GM12878 (cell line): ENCODE measurements at regions not wholly inside any gene's neighbourhood (a gene's known extent, or its start where the extent isn't known, plus 50 kb on each side); places are given as distances from the start of the nearest gene placed in this dataset.
A peak's percentile ranks its signal among the peaks of the same experiment; 100 is the strongest.

Experiments
- BRCA1 ChIP-seq: IDR thresholded peaks from 2 replicates; pipeline ENCODE4 v1.6.1; 2011; ENCODE audit warnings: low read depth, low read length, improper control_type of control experiment
- CBFB ChIP-seq: IDR thresholded peaks from 2 replicates; pipeline ENCODE4 v1.6.1; 2016; ENCODE audit warnings: antibody characterized with exemption, low read depth
- EGR1 ChIP-seq, 2 experiments: IDR thresholded peaks; 1 replicate in 1 of 2; 2 replicates in 1 of 2; pipeline ENCODE4 v1.6.1; 2011 to 2012; ENCODE audit warnings: low read depth in 2 of 2, low read length in 2 of 2, borderline replicate concordance in 1 of 2, mild to moderate bottlenecking in 1 of 2, moderate library complexity in 1 of 2
- EP300 ChIP-seq, 2 experiments: fragments of 150-350 bp in 1 of 2; IDR thresholded peaks; 2 replicates each; pipeline ENCODE4 v1.6.1; 2011 to 2012; ENCODE audit warnings: low read depth in 2 of 2, low read length in 2 of 2, borderline replicate concordance in 1 of 2, improper control_type of control experiment in 1 of 2, inconsistent platforms in 1 of 2; ENCODE audit not compliant: control insufficient read depth in 1 of 2
- KAT2A ChIP-seq: conservative IDR thresholded peaks from 2 replicates; pipeline ENCODE4 v1.6.1; 2011; ENCODE audit warnings: low read depth, low read length; ENCODE audit not compliant: control insufficient read depth
- NFXL1 ChIP-seq: fragments of 450-650 bp; IDR thresholded peaks from 2 replicates; pipeline ENCODE4 v1.6.1; 2017; ENCODE audit warnings: antibody characterized with exemption, mild to moderate bottlenecking, borderline replicate concordance
- NFYA ChIP-seq: IDR thresholded peaks from 2 replicates; pipeline ENCODE4 v1.6.1; 2011; ENCODE audit warnings: low read depth, mild to moderate bottlenecking, low read length, improper control_type of control experiment, borderline replicate concordance
- POLR2A ChIP-seq: IDR thresholded peaks from 2 replicates; pipeline ENCODE4 v1.6.1; 2011; ENCODE audit warnings: low read depth, mild to moderate bottlenecking, low read length
- RAD51 ChIP-seq: fragments of 450-650 bp; IDR thresholded peaks from 2 replicates; pipeline ENCODE4 v1.6.1; 2016; ENCODE audit warnings: moderate library complexity, mild to moderate bottlenecking, inconsistent platforms
- SMARCA5 ChIP-seq: fragments of 450-650 bp; IDR thresholded peaks from 2 replicates; pipeline ENCODE4 v1.6.1; 2017; ENCODE audit warnings: mild to moderate bottlenecking
- SRF ChIP-seq, 2 experiments: IDR thresholded peaks; 2 replicates each; pipeline ENCODE4 v1.6.1; 2011; ENCODE audit warnings: low read depth in 2 of 2, low read length in 2 of 2, mild to moderate bottlenecking in 1 of 2, moderate library complexity in 1 of 2
- SUPT20H ChIP-seq: IDR thresholded peaks from 2 replicates; pipeline ENCODE4 v1.6.1; 2011; ENCODE audit warnings: low read depth, mild to moderate bottlenecking, low read length, moderate library complexity, borderline replicate concordance; ENCODE audit not compliant: control insufficient read depth
- TAF1 ChIP-seq: IDR thresholded peaks from 2 replicates; pipeline ENCODE4 v1.6.1; 2011; ENCODE audit warnings: mild to moderate bottlenecking, low read depth, low read length, borderline replicate concordance
- TBL1XR1 ChIP-seq: IDR thresholded peaks from 2 replicates; pipeline ENCODE4 v1.6.1; 2012; ENCODE audit warnings: low read depth, low read length, improper control_type of control experiment
- ZSCAN29 ChIP-seq: fragments of 450-650 bp; IDR thresholded peaks from 2 replicates; pipeline ENCODE4 v1.6.1; 2017; ENCODE audit warnings: mild to moderate bottlenecking, moderate library complexity
- ZZZ3 ChIP-seq: IDR thresholded peaks from 2 replicates; pipeline ENCODE4 v1.6.1; 2011; ENCODE audit warnings: low read depth; ENCODE audit not compliant: control insufficient read depth, insufficient read length
- TF ChIP-seq, protein P1 (sequence below), 3 experiments: IDR thresholded peaks in 2 of 3; conservative IDR thresholded peaks in 1 of 3; 2 replicates each; pipeline ENCODE4 v1.5.1; 2011; ENCODE audit warnings: low read depth in 3 of 3, low read length in 3 of 3, mild to moderate bottlenecking in 3 of 3, control low read depth in 2 of 3, moderate library complexity in 2 of 3, inconsistent platforms in 1 of 3, mixed read lengths in 1 of 3; ENCODE audit not compliant: control insufficient read depth in 2 of 3, insufficient read depth in 1 of 3; ENCODE audit errors: extremely low read depth in 1 of 3
- TF ChIP-seq, protein P2 (sequence below): fragments of 450-650 bp; IDR thresholded peaks from 2 replicates; pipeline ENCODE4 v1.6.1; 2018; ENCODE audit warnings: mild to moderate bottlenecking, low read depth, moderate library complexity; ENCODE audit not compliant: partially characterized antibody

DNA sequence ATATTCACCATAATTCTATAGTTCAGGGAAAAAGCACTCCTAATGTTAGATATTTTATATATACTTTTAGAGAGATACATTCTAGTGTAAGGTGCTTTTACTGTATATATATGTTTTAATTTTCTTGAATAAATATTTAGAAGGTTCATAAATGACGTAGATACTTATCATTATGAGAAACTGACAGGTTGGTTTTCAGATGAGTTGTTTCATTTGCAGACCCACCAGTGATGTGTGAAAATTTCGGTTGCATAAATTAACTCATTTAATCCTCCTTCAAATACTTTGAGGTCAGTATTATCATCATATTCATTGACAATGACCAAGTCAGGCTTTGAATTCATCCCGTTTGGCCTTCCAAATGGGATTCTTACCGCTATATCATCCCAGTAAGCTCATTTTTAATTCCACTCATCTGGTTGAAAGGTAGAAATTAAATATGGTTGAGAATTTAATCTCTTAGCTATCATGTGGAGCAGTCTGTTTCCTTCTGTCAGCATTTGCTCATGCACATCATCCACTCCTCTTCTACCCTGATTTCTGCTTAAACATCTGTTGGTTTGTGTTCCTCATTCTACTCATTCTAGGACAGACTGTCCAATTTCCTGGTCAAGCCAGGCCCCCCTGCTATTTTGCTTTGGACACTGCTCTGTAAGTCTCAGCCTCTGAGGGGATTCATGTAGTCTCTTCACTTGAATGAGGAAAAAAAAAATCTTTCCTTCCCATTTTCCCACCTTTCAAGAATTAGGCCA is 1156.6 kb downstream of the PLA2G4A start (continued):
- TF ChIP-seq ZSCAN29 = no peak
- TF ChIP-seq SRF (IDR thresholded peaks at IDR 0.05; ENCODE audit: low read depth in 2 of 2, low read length in 2 of 2) = no peak
- TF ChIP-seq EP300 (IDR thresholded peaks at IDR 0.05; ENCODE audit: borderline replicate concordance in 1 of 2, control insufficient read depth in 1 of 2, low read depth in 2 of 2, low read length in 2 of 2) = peak in 1 of 2 experiments; percentile 57; a peak in 1 of 4 replicates
- no peak for TF ChIP-seq NFYA
- no peak for TF ChIP-seq POLR2A
- TF ChIP-seq KAT2A = no peak
- 0 out of 2 replicates have a peak, but pooled peaks have one; percentile 22 for TF ChIP-seq CBFB
- TF ChIP-seq TAF1 = no peak
- no peak for TF ChIP-seq SUPT20H
- TF ChIP-seq EGR1 (IDR thresholded peaks at IDR 0.05; ENCODE audit: borderline replicate concordance in 1 of 2, low read depth in 2 of 2, low read length in 2 of 2) = no peak
- no peak for TF ChIP-seq BRCA1
- TF ChIP-seq NFXL1 = no peak
- TF ChIP-seq SMARCA5 = no peak
- no peak for TF ChIP-seq TBL1XR1
- TF ChIP-seq, protein P1, sequence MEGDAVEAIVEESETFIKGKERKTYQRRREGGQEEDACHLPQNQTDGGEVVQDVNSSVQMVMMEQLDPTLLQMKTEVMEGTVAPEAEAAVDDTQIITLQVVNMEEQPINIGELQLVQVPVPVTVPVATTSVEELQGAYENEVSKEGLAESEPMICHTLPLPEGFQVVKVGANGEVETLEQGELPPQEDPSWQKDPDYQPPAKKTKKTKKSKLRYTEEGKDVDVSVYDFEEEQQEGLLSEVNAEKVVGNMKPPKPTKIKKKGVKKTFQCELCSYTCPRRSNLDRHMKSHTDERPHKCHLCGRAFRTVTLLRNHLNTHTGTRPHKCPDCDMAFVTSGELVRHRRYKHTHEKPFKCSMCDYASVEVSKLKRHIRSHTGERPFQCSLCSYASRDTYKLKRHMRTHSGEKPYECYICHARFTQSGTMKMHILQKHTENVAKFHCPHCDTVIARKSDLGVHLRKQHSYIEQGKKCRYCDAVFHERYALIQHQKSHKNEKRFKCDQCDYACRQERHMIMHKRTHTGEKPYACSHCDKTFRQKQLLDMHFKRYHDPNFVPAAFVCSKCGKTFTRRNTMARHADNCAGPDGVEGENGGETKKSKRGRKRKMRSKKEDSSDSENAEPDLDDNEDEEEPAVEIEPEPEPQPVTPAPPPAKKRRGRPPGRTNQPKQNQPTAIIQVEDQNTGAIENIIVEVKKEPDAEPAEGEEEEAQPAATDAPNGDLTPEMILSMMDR (IDR thresholded peaks at IDR 0.05 in 2 of 3, conservative IDR thresholded peaks at IDR 0.05 in 1 of 3; ENCODE audit: control insufficient read depth in 2 of 3, extremely low read depth in 1 of 3, insufficient read depth in 1 of 3, low read depth in 3 of 3, low read length in 3 of 3) = no peak
- TF ChIP-seq, protein P2, sequence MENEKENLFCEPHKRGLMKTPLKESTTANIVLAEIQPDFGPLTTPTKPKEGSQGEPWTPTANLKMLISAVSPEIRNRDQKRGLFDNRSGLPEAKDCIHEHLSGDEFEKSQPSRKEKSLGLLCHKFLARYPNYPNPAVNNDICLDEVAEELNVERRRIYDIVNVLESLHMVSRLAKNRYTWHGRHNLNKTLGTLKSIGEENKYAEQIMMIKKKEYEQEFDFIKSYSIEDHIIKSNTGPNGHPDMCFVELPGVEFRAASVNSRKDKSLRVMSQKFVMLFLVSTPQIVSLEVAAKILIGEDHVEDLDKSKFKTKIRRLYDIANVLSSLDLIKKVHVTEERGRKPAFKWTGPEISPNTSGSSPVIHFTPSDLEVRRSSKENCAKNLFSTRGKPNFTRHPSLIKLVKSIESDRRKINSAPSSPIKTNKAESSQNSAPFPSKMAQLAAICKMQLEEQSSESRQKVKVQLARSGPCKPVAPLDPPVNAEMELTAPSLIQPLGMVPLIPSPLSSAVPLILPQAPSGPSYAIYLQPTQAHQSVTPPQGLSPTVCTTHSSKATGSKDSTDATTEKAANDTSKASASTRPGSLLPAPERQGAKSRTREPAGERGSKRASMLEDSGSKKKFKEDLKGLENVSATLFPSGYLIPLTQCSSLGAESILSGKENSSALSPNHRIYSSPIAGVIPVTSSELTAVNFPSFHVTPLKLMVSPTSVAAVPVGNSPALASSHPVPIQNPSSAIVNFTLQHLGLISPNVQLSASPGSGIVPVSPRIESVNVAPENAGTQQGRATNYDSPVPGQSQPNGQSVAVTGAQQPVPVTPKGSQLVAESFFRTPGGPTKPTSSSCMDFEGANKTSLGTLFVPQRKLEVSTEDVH = no peak
- no peak for TF ChIP-seq RAD51
- no peak for TF ChIP-seq ZZZ3
